GM18951 (cell line): ENCODE measurements at regions not wholly inside any gene's neighbourhood (a gene's known extent, or its start where the extent isn't known, plus 50 kb on each side); places are given as distances from the start of the nearest gene placed in this dataset.
"Not testable (repeated sequence)": the region's sequence is repeated elsewhere in the genome, so short reads cannot be mapped to it uniquely, and the experiment has no call there.

ENCODE experiments used
- POLR2A ChIP-seq: IDR thresholded peaks from 4 replicates; pipeline ENCODE4 v1.6.1; 2011; ENCODE audit warnings: mild to moderate bottlenecking; ENCODE audit not compliant: insufficient read length, insufficient read depth; ENCODE audit errors: extremely low read depth
- in situ Hi-C: fragments of 300-500 bp; cut with MboI; formaldehyde crosslinking; loops from one replicate; pipeline ENCODE4 v1.12.0; 2022; ENCODE audit warnings: low sequenced_read_pairs, mixed read lengths, inconsistent platforms; ENCODE audit not compliant: unreplicated experiment

DNA sequence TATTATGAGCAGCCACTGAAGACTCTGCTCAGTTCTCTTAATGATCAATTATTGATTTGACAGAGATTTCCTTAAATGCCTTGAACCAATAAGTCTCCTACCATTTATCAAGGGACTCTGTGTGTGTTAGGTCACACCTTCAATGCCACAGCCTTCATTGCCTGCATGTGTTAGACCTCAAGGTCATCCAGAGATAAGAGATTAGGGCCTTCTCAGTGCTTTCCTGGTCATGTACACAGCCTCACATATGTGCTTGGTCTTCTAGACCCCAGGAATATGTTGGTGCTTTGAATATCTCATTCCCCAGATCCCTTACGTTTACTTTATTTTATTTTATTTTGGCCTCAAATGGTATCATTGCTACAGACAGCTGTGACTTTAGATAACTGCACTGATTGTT lies 93.0 kb upstream of the CTAGE1 start:
- TF ChIP-seq POLR2A: no peak
- in situ Hi-C loops: no loop called here

DNA sequence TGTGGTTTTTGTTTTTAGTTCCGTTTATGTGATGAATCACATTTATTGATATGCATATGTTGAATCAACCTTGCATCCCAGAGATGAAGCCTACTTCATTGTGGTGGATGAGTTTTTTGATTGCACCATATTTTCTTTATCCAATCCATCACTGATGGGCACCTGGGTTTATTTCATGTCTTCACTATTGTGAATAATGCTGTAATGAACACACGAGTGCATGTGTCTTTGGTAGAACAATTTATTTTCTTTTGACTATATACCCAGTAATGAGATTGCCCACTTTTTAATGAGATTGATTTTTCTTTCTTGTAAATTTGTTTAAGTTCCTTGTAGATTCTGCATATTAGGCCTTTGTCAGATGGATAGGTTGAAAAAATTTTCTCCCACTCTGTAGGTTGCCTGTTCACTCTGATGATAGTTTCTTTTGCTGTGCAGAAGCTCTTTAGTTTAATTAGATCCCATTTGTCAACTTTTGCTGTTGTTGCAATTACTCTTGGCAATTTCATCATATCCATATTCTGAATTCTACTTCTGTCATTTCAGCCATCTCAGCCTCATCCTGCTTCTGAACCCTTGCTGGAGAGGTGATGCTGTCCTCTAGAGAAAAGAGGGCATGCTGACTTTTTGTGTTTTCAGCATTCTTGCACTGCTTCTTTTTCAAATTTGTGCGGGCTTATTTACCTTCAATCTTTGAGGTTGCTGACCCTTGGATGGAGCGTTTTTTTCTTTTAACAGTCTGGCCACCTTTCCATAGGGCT lies 96.2 kb upstream of the CTAGE1 start:
- in situ Hi-C loops: no loop called here
- no peak for TF ChIP-seq POLR2A

DNA sequence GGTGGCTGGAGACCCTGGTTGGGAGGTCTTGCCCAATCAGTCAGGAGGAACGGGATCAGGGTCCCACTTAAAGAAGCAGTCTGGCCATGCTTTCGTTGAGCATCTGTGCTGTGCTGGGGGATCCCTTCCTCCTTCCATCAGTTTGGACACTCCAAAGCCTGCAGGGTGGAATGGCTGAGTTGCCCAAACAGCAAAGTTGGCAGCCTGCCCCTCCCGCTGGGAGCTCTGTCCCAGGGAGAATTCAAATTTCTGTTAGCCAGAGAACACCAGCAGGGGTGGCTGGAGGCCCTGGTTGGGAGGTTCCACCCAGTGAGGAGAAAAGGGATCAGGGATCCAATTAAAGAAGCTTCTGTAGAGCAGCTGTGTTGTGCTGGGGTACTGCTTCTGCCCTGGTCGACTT lies 96.9 kb upstream of the CTAGE1 start:
- in situ Hi-C loops: no loop called here
- TF ChIP-seq POLR2A: no peak

DNA sequence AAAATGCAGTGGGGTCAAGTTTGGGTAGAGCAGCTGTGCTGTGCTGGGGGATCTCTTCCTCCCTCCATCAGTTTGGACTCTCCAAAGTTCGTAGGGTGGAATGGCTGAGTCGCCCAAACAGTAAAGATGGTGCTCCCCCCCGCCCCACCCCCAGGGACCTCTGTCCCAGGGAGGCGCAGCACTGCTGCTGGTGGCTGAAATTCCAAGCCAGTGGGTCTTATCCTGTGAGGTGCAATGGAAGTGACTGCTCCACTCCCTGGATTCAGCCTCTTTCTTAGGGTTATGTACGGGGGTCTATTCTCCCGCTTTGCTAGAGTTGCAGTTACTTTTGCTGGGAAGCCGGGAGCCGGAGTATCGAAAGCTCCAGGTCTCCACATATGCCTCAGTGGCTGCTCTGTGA lies 97.5 kb upstream of the CTAGE1 start:
- in situ Hi-C loops: no loop called here
- no peak for TF ChIP-seq POLR2A

DNA sequence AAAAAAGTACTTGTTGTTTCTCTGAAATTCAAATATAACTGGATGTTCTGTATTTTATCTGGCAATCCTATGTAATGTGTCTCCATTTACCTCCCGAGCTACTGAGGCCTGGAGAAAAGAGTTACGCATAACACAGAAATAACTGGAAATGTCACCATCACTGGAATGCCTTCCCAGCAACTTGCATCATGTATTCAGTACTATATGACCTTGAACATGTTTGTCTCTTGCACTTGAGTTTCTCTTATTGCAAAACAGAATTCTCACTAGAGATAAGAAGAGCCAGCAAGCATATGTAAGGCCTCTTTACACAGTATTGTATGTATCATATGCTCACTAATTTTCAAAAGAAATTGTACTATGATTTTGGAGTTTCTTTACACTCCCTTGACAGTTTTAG lies 99.6 kb upstream of the CTAGE1 start:
- in situ Hi-C loops: no loop called here
- no peak for TF ChIP-seq POLR2A

DNA sequence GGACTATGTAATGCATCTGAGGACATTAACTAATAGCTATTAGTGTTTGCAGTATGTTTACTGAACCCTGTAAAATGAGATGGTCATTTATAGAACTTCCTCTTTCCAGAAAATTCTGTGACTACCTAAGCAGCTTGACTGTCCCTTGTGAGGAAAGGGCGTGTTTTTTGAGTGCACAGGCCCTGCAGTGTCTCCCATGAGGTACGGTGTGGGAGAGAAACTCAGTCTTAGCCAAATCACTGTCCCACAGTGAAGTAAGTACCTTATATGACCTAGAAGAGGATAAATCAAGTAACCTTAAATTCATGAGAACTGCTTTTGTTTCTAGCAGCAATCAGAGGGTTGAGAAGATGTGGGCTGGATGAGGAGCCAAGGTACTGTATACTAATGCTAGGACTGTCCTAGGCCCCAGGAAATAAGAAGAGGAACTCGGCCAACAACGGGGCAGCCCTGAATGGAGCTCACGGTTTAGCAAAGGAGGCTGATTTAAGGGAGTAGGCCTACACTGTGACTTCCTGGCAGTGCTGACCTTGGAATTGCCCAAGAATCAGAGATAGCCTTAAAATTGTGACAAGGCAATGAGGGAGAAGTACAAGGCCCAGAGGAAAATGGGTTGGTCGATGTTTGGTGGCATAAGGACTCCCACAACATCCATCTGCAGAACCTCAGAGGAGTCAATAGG lies 103.5 kb upstream of the CTAGE1 start:
- in situ Hi-C loops: no loop called here
- no peak for TF ChIP-seq POLR2A

DNA sequence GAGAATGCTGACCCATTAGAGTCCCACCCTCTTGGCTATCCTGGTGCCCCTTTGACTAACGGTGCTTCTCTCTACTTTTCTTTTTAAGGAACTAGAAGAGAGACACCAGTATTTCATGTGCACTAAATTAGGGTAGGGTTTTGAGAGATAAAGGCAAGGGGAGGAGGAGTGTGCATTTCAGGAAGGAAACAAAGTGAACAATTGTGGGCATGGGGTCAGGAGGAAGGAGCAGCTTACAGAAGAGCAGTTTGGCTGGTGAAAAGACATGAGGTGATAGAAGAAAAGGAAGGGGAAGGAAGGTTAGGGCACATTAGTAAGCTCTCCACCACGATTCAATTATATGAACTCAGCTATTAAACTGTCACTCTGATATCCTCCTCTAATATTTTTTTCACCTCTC lies 105.8 kb upstream of the CTAGE1 start:
- in situ Hi-C loops: no loop called here
- no peak for TF ChIP-seq POLR2A

DNA sequence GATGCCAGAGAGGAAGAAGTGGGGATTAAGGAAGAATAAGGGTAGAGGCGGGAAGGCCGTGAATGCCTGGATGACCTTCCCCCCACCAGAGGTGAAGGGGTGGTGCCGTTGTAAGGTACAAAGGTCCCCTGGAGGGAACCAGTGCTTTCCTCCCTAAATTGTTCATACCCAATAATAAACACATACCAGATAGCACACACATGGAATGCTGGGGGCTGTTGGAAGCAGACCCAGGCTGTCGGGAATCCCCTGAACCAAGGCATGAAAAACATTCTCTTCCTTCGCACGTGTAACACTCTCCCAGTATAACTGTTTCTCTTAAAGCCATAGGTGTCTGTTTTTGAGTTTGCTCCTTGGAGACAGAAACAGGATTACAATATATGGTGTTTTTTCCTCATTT lies 107.1 kb upstream of the CTAGE1 start:
- in situ Hi-C loops: no loop called here
- TF ChIP-seq POLR2A: no peak

DNA sequence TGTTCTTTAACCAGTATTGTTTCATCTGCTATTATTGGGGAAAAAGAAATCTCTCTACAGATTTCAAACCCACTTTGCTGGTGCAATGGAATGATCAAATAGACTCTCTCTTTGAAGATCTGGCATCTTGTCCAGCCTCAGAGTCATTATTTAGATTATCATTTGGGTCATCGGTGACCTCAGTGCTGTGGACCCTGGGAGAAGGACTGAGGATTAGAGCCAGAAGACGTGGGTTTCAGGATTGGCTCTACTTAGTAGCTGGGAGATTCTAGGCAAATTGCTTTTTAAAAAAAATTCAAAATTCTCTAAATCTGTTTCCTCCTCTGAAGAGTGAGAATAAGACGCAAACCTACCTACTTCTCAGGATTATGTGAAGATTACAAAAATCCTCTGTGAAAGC lies 107.6 kb upstream of the CTAGE1 start:
- in situ Hi-C loops: no loop called here
- no peak for TF ChIP-seq POLR2A

DNA sequence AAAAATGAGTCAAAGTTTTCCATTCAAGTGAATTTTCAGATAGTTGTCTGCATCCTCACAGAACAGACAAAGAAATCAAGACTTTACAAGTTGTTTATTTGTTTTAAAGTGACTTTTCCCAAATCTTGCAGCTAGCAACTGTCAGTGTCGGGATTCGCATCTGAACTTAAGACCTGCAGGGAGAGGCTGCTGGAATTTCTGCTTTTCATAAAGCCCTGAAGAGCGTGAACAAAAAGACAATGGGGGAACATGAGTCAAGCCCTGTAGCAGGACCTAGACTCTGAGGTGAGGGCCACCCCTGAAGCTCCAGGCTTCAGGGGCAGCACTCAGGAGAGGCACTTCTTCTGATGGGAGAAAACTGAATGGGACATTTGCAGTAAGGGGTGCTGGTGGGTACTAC lies 108.2 kb upstream of the CTAGE1 start:
- no peak for TF ChIP-seq POLR2A
- in situ Hi-C loops: no loop called here

DNA sequence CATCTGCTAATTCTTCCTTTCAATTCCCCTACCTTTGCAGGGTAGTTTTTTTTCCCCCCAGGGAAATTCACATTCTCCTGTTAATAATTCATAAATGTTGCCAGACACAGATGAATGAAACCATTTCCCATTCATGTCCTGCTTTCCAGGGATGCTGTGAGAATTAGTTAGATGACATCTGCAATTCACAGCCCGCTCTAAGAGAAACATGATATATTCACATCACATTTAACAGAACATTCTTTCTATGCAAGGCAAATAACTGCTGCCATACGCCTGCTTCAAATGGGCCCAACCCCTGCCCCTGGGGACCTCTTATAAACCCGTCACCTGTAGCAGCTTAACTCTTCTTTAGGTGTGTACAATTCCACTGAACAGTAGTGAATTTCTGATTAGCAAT lies 110.6 kb upstream of the CTAGE1 start:
- TF ChIP-seq POLR2A: no peak
- in situ Hi-C loops: no loop called here

DNA sequence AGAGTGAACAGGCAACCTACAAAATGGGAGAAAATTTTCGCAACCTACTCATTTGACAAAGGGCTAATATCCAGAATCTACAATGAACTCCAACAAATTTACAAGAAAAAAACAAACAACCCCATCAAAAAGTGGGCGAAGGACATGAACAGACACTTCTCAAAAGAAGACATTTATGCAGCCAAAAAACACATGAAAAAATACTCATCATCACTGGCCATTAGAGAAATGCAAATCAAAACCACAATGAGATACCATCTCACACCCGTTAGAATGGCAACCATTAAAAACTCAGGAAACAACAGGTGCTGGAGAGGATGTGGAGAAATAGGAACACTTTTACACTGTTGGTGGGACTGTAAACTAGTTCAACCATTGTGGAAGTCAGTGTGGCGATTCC lies 117.0 kb upstream of the CTAGE1 start:
- in situ Hi-C loops: not testable (repeated sequence)

DNA sequence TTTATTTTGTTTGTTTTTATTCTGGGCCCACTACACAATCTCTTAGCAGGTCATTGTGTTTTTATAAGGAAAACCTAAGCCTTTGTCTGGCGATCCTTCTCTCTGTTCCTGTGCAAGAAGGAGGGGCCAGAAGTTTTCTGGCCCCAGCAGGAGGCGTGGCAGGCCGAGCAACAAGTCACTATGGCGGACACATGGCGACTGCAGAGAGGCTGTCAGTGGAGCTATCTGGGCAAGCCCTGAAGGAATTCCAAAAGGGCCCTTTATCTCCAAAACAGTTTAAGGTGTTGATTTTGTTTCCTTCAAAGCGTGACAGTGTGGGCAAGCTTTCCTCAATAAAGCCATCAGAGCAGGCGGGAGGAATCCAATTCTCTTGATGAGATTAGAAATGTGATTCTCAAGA lies 118.8 kb upstream of the CTAGE1 start:
- in situ Hi-C loops: no loop called here
- no peak for TF ChIP-seq POLR2A

DNA sequence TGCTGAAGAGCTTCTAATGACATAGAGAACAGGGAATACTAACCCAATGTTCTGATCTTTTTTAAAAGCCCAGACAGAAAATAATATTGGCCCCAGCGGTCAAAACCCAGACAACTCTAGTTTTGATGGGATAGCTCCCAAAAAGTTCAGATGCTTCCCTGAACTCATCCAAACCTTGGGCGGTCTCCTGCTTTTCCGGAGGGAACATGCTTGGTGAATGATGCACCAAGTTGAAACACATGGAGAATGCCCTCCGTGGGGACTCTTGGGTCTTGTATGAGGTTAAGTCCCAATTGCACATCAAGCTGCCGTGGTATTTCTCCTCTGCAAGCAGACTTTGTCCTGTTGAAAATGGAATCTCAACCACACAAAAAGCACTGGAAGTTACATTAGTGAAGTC lies 120.7 kb upstream of the CTAGE1 start:
- TF ChIP-seq POLR2A: no peak
- in situ Hi-C loops: no loop called here
